IPS-15b (cell line): ENCODE measurements at regions not wholly inside any gene's neighbourhood (a gene's known extent, or its start where the extent isn't known, plus 50 kb on each side); places are given as distances from the start of the nearest gene placed in this dataset.

Source experiments
- H3K27me3 ChIP-seq: one replicate; pipeline ENCODE4 v1.6.1; 2013; ENCODE audit warnings: low read length; ENCODE audit not compliant: control insufficient read depth, insufficient read depth
- H3K36me3 ChIP-seq: one replicate; pipeline ENCODE4 v1.6.1; 2013; ENCODE audit warnings: low read length; ENCODE audit not compliant: control insufficient read depth, insufficient read depth
- H3K4me1 ChIP-seq: one replicate; pipeline ENCODE4 v1.6.1; 2013; ENCODE audit warnings: mild to moderate bottlenecking, low read length; ENCODE audit not compliant: control insufficient read depth, insufficient read depth
- H3K4me3 ChIP-seq: one replicate; pipeline ENCODE4 v1.5.1; 2013; ENCODE audit warnings: low read depth, low read length
- H3K9ac ChIP-seq: one replicate; pipeline ENCODE4 v1.6.1; 2013; ENCODE audit warnings: low read depth, mild to moderate bottlenecking, low read length
- H3K9me3 ChIP-seq: one replicate; pipeline ENCODE4 v1.6.1; 2013; ENCODE audit warnings: mild to moderate bottlenecking, low read length; ENCODE audit not compliant: control insufficient read depth, insufficient read depth

DNA sequence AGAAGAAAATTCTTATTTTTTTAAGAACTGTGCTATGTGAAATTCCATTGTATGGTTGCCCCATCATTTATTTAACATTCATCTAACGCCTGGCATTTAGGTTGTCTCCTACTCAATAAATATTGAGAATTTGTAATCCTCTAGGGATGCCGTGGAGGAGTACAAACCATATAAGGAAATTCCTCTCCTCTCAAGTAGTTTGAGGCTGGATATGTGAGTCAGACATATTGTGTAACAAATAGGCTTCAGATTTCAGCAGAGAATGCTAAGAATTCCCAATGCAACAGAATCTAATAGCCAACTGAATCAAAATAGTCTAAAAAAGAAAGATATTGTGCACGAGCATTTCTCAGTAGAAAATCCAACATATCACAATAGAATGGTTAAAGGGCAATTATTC lies 174.7 kb downstream of the OTOR start:
- peaks cover 5% of the 10 kb centered on the region for H3K4me1 ChIP-seq
- H3K9ac ChIP-seq: no peak overlapping the region
- no peaks in the 10 kb centered on the region for H3K27me3 ChIP-seq
- no peaks in the 10 kb centered on the region for H3K36me3 ChIP-seq
- no peak overlapping the region for H3K4me3 ChIP-seq
- no peaks in the 10 kb centered on the region for H3K9me3 ChIP-seq

DNA sequence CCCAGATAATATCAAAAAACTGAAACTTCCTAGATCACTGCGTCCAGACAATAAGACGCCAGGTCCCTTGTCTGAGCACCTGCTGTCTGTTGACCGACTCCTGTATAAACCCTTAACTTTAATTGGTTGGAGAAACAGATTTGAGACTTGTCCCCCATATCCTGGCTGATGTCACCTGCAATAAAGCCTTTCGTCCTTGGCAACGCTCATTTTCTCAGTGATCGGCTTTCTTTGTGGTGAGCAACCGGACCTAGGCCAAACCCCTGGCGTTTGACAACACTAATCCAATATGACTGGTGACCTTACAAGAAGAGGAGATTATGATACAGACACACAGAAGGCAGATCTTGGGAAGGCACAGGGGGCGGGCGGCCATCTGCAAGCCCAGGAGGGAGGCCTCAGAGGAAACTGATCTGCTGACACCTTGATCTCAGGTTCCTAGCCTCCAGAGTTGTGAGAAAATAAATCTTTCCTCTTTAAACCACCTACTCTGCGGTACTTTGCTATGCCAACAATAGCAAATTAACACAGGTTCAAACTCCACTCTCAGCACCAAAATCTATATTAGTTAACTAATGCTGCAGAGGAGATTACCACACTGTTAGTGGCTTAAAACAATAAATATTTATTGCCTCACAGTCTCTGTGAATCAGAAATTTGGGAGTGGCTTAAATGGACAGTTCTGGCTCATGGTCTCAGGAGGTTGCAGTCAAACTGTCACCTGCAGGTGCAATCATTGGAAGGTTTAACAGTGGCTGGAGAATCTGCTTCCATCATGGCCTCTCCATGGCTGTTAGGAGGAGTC lies 178.7 kb downstream of the OTOR start:
- no peak overlapping the region for H3K9ac ChIP-seq
- H3K4me1 ChIP-seq: peaks cover 5% of the 10 kb centered on the region
- H3K9me3 ChIP-seq: no peaks in the 10 kb centered on the region

DNA sequence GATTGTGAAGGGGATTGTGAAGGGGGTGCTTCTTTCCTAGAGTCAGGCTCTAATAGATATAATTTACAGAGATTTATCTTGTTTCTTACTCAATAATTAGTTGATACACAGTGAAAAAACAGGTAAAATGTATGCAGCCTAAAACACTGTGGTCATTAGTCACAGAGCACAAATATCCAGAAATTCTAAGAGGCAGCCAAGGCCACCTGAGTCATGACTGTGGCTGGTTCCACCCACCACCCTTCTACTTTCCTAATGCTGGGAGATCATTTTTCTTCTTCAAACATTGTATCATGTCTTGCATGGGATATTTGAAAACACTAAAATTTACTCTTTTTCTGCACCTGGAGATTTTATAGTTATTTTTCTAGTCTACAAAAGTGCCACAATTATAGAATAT lies 181.6 kb downstream of the OTOR start:
- no peak overlapping the region for H3K4me3 ChIP-seq
- H3K9me3 ChIP-seq: no peaks in the 10 kb centered on the region
- no peaks in the 10 kb centered on the region for H3K4me1 ChIP-seq
- no peaks in the 10 kb centered on the region for H3K36me3 ChIP-seq
- no peak overlapping the region for H3K9ac ChIP-seq
- H3K27me3 ChIP-seq: no peaks in the 10 kb centered on the region

More for the DNA sequence above, 178.7 kb downstream of the OTOR start:
- Histone ChIP-seq H3K27me3 (no peaks in the 10 kb centered on the region), H3K36me3 (no peaks in the 10 kb centered on the region), H3K4me3 (no peak overlapping the region)

DNA sequence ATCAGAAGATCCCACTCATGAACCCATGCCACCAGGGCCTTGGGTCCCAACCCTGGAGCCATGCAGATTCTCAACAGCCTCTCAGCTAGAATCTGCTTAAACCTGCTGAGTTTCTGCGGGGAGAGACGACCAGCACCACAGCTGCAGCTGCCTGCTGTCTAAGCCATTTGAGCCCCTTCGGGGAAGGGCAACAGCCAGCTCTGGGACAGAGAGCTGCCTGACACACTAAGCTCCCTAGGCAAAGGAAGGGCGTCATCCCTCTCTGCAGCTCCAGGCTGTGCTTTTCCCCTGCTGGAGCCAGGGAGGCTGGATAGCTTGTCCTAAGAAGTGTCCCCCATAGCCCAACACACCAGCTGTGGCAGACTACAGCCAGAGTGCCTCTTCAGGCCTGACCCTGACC lies 182.5 kb downstream of the OTOR start:
- Histone ChIP-seq H3K4me1 (no peaks in the 10 kb centered on the region), H3K27me3 (no peaks in the 10 kb centered on the region), H3K4me3 (no peak overlapping the region), H3K9ac (no peak overlapping the region), H3K9me3 (no peaks in the 10 kb centered on the region), H3K36me3 (no peaks in the 10 kb centered on the region)

DNA sequence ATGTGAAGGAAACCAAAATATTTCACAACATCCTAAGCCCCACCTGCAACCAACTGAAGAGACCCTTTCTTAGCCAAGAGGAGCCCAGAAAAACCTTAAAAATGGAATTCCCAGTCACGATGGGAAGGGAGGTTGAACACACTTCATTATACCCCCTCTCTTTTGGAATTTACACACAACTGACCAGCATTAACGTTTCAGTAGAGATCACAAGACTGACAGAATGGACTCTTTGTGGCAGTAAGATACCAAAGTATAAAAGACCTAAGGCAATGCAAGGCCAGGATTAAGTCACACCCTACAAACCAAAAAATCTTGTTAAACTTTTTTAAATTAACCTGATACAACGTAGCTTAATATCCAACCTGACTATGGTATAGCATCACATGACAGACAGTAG lies 190.9 kb downstream of the OTOR start:
- Histone ChIP-seq H3K4me1 (peaks cover 4% of the 10 kb centered on the region), H3K36me3 (no peaks in the 10 kb centered on the region), H3K9ac (no peak overlapping the region), H3K9me3 (no peaks in the 10 kb centered on the region), H3K4me3 (no peak overlapping the region), H3K27me3 (no peaks in the 10 kb centered on the region)

DNA sequence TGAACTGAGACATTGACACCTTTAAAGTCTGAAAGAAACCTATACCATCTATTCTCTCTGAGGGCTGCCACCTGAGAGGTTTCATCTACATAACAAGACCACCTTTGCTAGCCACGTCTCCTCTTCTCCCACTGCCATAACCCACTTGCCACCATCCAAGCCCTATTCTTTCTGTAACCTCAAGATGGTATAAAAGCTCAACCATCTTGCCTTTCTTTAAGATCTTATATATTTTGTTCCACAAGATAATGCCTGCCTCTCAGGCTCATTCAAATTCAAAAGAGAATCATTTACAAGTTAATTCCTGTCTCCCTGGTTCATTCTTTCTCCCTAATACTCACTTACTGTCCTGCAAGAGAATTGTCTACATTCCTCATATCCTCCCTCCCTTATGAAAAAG lies 192.5 kb downstream of the OTOR start:
- peaks cover 4% of the 10 kb centered on the region for H3K4me1 ChIP-seq
- H3K9me3 ChIP-seq: no peaks in the 10 kb centered on the region
- H3K36me3 ChIP-seq: no peaks in the 10 kb centered on the region
- H3K27me3 ChIP-seq: no peaks in the 10 kb centered on the region
- no peak overlapping the region for H3K4me3 ChIP-seq
- no peak overlapping the region for H3K9ac ChIP-seq

DNA sequence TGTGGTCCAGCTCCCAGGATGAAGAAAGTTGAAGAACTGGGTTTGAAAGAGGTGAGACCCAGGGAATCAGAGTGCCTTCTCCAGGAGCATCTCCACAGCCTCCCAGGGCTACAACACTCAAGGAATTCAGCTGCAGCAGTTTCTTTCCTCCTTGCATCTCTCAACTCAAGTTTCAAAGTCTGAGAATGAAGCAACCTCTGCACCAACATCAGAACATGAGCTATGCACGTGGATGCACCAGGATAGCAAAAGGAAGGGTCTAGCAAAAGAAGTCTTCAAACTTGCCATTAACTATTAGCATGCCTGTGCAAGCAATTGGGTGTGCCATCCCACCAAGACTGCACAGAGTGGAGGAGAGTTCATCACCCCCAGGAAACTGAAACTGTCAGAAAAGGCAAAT lies 193.9 kb downstream of the OTOR start:
- Histone ChIP-seq H3K4me1 (peaks cover 4% of the 10 kb centered on the region), H3K9me3 (no peaks in the 10 kb centered on the region), H3K4me3 (no peak overlapping the region), H3K27me3 (no peaks in the 10 kb centered on the region), H3K9ac (no peak overlapping the region), H3K36me3 (no peaks in the 10 kb centered on the region)

DNA sequence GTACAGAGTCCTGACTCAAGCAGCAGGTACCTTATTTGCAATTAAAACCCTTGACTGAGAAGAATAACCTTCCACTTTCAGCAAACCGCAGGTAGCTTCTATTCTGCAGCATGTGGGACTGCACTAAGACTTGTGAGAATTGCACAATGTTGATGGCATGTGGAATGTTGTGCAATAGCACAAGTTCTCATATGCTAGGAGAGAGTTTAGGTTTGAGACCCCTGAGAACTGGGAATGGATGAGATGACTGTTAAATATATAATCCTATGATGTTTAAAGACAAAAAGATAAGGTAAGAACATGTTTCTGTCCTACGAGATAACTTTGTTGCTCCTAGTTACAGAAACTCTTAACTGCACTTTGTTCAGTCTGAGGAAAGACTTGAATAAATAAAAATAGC lies 194.6 kb downstream of the OTOR start:
- H3K4me1 ChIP-seq: peaks cover 4% of the 10 kb centered on the region
- no peak overlapping the region for H3K9ac ChIP-seq
- H3K27me3 ChIP-seq: no peaks in the 10 kb centered on the region
- H3K4me3 ChIP-seq: no peak overlapping the region
- no peaks in the 10 kb centered on the region for H3K36me3 ChIP-seq
- no peaks in the 10 kb centered on the region for H3K9me3 ChIP-seq

DNA sequence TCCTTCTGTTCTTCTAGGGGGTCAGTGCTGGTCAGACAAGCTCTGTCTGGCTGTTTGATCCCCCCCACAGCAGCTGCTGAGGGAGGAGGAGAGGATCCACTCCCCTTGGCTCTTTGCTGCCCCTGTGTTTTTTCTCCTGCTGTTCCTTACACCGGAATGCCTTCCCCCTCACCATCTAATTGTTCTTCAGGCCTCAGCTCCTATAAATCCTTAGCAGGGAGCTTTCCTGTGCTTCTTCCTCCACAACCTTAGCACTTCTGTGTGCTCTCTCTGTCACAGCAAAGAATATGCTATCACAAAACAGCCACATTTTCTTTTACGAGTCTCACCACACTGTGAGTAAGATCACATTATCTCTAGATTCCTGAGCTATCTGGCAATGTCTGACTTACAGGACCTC lies 196.6 kb downstream of the OTOR start:
- Histone ChIP-seq H3K4me3 (no peak overlapping the region), H3K9ac (no peak overlapping the region), H3K27me3 (no peaks in the 10 kb centered on the region), H3K36me3 (no peaks in the 10 kb centered on the region), H3K4me1 (peaks cover 4% of the 10 kb centered on the region), H3K9me3 (no peaks in the 10 kb centered on the region)

DNA sequence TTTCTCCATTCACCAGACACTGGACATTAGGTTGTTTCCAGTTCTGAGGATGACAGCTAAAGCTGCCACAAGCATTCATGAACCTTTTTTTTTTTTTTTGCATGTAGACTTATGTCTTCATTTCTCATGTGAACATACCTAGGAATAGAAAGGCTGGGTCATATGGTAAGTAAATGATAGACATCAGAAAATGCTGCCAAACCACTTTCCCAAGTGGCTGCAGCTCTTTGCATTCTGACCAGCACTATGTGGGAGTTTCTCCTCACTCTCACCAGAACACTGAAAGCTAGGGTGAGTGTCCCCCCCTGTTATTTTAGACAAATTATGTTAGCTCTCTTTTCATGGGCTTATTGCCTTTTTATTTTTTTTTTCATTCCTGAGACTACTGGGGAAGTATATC lies 197.5 kb downstream of the OTOR start:
- Histone ChIP-seq H3K36me3 (no peaks in the 10 kb centered on the region), H3K9me3 (no peaks in the 10 kb centered on the region), H3K4me3 (no peak overlapping the region), H3K27me3 (no peaks in the 10 kb centered on the region), H3K4me1 (peaks cover 4% of the 10 kb centered on the region), H3K9ac (no peak overlapping the region)

DNA sequence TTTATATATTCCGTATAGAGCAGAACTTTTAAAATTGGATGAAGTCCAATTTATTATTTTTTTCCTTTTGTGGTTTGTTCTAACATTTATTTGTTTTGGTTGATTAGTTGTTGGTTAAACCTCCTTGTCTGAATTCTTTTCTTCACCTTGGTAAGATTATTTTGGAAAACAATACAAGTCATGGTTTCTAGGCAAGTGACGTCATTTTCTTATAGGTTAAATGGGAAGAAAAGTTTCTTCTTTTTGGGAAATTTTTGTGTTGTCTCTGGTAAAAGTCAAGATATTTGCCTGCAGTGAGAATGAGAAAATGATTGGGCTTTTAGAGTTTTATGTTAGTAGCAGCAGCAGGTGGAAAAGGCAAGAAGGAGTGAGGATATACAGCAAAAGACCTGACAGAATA lies 197.9 kb downstream of the OTOR start:
- Histone ChIP-seq H3K36me3 (no peaks in the 10 kb centered on the region), H3K9ac (no peak overlapping the region), H3K9me3 (no peaks in the 10 kb centered on the region), H3K27me3 (no peaks in the 10 kb centered on the region), H3K4me1 (peaks cover under 1% of the 10 kb centered on the region), H3K4me3 (no peak overlapping the region)

DNA sequence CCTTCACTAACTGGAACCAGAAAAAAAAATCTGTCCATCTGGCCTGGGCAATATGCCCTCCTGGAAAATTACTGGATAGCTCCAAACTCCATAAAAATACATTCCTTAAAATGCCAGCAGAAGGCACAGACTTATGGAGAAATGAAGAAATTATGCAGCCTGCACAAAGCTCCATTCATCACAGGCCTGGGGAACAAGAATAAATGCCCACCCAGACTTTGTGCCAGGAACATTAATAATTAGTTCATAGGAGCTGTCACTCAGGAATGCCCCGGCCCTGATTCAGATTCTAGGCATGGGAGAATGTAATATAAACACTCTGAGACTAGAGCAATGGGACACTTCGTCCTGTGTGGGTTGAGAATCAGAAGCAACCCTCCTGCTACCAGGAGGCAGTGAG lies 199.3 kb downstream of the OTOR start:
- Histone ChIP-seq H3K4me1 (no peaks in the 10 kb centered on the region), H3K9me3 (no peaks in the 10 kb centered on the region), H3K9ac (no peak overlapping the region), H3K36me3 (no peaks in the 10 kb centered on the region), H3K4me3 (no peak overlapping the region), H3K27me3 (no peaks in the 10 kb centered on the region)
